Uterus (tissue), 2 donors: ENCODE measurements at regions not wholly inside any gene's neighbourhood (a gene's known extent, or its start where the extent isn't known, plus 50 kb on each side); places are given as distances from the start of the nearest gene placed in this dataset.

ENCODE experiments used
- POLR2A ChIP-seq, 2 donors: fragments of 450-650 bp; IDR thresholded peaks; one replicate each; pipeline ENCODE4 v1.6.1; 2016; ENCODE audit warnings: antibody characterized with exemption in 2 of 2, mild to moderate bottlenecking in 1 of 2, moderate library complexity in 1 of 2
- TF ChIP-seq, protein P1 (sequence below), 4 experiments: fragments of 200-600 bp in 2 of 4; fragments of 450-650 bp in 2 of 4; sonication (generic) in 2 of 4; IDR thresholded peaks; one replicate each; pipeline ENCODE4 v1.5.1; 2016 to 2019; ENCODE audit warnings: antibody characterized with exemption in 4 of 4, mild to moderate bottlenecking in 2 of 4, moderate library complexity in 1 of 4

DNA sequence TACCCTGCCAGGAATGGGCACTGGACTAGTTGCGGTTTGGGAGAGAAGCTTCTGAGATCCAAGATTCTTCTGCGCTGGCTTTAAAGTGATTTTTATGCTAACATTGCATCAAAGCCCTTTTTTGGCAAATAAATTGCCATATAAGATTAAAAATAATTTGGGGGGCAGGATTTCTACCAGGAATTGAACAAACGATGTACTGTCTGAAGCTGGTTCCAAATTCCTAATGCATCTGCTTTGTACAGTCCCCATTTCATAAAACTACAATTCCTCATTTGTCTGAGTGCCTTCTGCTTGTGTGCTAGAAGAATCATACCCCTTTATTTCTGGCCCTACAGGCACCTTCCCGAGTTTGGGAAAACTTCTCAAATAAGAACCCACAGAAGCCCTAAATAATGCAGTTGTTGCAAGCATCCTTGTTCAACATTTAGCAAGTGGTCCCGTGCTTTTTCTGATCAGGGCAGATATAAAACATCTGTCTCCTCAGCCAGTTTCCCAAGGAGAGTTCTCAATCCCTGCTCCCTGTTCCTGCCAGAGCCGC is 349.7 kb downstream of the PTEN start:
- TF ChIP-seq, protein P1, sequence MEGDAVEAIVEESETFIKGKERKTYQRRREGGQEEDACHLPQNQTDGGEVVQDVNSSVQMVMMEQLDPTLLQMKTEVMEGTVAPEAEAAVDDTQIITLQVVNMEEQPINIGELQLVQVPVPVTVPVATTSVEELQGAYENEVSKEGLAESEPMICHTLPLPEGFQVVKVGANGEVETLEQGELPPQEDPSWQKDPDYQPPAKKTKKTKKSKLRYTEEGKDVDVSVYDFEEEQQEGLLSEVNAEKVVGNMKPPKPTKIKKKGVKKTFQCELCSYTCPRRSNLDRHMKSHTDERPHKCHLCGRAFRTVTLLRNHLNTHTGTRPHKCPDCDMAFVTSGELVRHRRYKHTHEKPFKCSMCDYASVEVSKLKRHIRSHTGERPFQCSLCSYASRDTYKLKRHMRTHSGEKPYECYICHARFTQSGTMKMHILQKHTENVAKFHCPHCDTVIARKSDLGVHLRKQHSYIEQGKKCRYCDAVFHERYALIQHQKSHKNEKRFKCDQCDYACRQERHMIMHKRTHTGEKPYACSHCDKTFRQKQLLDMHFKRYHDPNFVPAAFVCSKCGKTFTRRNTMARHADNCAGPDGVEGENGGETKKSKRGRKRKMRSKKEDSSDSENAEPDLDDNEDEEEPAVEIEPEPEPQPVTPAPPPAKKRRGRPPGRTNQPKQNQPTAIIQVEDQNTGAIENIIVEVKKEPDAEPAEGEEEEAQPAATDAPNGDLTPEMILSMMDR (IDR thresholded peaks at IDR 0.05) = no peak
- TF ChIP-seq POLR2A (IDR thresholded peaks at IDR 0.05) = no peak
